Liver (tissue), 8 donors: ENCODE measurements at regions not wholly inside any gene's neighbourhood (a gene's known extent, or its start where the extent isn't known, plus 50 kb on each side); places are given as distances from the start of the nearest gene placed in this dataset.

ENCODE experiments used
- DNase-seq: peaks from one replicate; pipeline ENCODE4 v3.0.0-alpha.2; 2017; ENCODE audit warnings: low spot score
- H3K27ac ChIP-seq, 2 donors: one replicate each; pipeline ENCODE4 v1.7.0; 2013; ENCODE audit warnings: inconsistent platforms in 2 of 2, low read length in 2 of 2, control low read depth in 1 of 2, low read depth in 1 of 2, mild to moderate bottlenecking in 1 of 2
- H3K27me3 ChIP-seq, 4 donors: one replicate each; pipeline versions ENCODE4 v1.6.1 to v1.7.0; 2013; ENCODE audit warnings: low read length in 3 of 4, inconsistent platforms in 1 of 4, mild to moderate bottlenecking in 1 of 4, moderate library complexity in 1 of 4; ENCODE audit not compliant: control insufficient read depth in 4 of 4, insufficient read depth in 4 of 4
- H3K36me3 ChIP-seq, 4 donors: one replicate each; pipeline versions ENCODE4 v1.6.1 to v1.7.0; 2013; ENCODE audit warnings: low read length in 3 of 4, mild to moderate bottlenecking in 3 of 4, low read depth in 1 of 4, moderate library complexity in 1 of 4; ENCODE audit not compliant: control insufficient read depth in 4 of 4, insufficient read depth in 3 of 4
- H3K4me1 ChIP-seq, 4 donors: one replicate each; pipeline versions ENCODE4 v1.6.1 to v1.7.0; 2013; ENCODE audit warnings: low read length in 3 of 4, mild to moderate bottlenecking in 3 of 4, moderate library complexity in 1 of 4; ENCODE audit not compliant: control insufficient read depth in 4 of 4, insufficient read depth in 4 of 4
- H3K4me3 ChIP-seq, 3 donors: one replicate each; pipeline versions ENCODE4 v1.6.1 to v1.7.0; 2013; ENCODE audit warnings: low read length in 3 of 3, control low read depth in 1 of 3, low read depth in 1 of 3, mild to moderate bottlenecking in 1 of 3
- H3K9ac ChIP-seq, 2 donors: one replicate each; pipeline ENCODE4 v1.7.0; 2013; ENCODE audit warnings: low read length in 2 of 2, mild to moderate bottlenecking in 2 of 2, moderate library complexity in 2 of 2, control low read depth in 1 of 2, low read depth in 1 of 2
- H3K9me3 ChIP-seq, 4 donors: one replicate each; pipeline versions ENCODE4 v1.6.1 to v1.7.0; 2013; ENCODE audit warnings: low read length in 3 of 4; ENCODE audit not compliant: control insufficient read depth in 4 of 4
- ATF3 ChIP-seq: IDR thresholded peaks from 2 replicates; pipeline ENCODE4 v1.6.1; 2016; ENCODE audit warnings: antibody characterized with exemption
- CTCF ChIP-seq: fragments of 150-350 bp; IDR thresholded peaks from 2 replicates; pipeline ENCODE4 v1.5.1; 2017; ENCODE audit warnings: improper control_type of control experiment, low read depth, low read length; ENCODE audit not compliant: missing input control
- EGR1 ChIP-seq, 2 donors: IDR thresholded peaks; 2 replicates each; pipeline ENCODE4 v1.6.1; 2016 to 2018; ENCODE audit warnings: antibody characterized with exemption in 2 of 2, low read depth in 2 of 2
- FOXA1 ChIP-seq: IDR thresholded peaks from 2 replicates; pipeline ENCODE4 v1.6.1; 2016; ENCODE audit warnings: antibody characterized with exemption
- FOXA2 ChIP-seq: IDR thresholded peaks from 2 replicates; pipeline ENCODE4 v1.6.1; 2016; ENCODE audit warnings: antibody characterized with exemption
- GABPA ChIP-seq, 2 donors: IDR thresholded peaks in 1 of 2; conservative IDR thresholded peaks in 1 of 2; 2 replicates each; pipeline ENCODE4 v1.6.1; 2016; ENCODE audit warnings: antibody characterized with exemption in 2 of 2, mild to moderate bottlenecking in 1 of 2, moderate library complexity in 1 of 2
- HNF4A ChIP-seq, 2 donors: conservative IDR thresholded peaks; 2 replicates each; pipeline ENCODE4 v1.6.1; 2016; ENCODE audit warnings: antibody characterized with exemption in 2 of 2, mild to moderate bottlenecking in 2 of 2
- HNF4G ChIP-seq: IDR thresholded peaks from 2 replicates; pipeline ENCODE4 v1.6.1; 2016; ENCODE audit warnings: antibody characterized with exemption
- JUND ChIP-seq, 2 donors: IDR thresholded peaks; 2 replicates each; pipeline ENCODE4 v1.6.1; 2016; ENCODE audit warnings: antibody characterized with exemption in 2 of 2
- MAX ChIP-seq: IDR thresholded peaks from 2 replicates; pipeline ENCODE4 v1.6.1; 2016; ENCODE audit warnings: antibody characterized with exemption
- NR2F2 ChIP-seq: IDR thresholded peaks from 2 replicates; pipeline ENCODE4 v1.6.1; 2016; ENCODE audit warnings: antibody characterized with exemption
- RAD21 ChIP-seq, 2 donors: IDR thresholded peaks; 2 replicates each; pipeline ENCODE4 v1.6.1; 2016; ENCODE audit warnings: antibody characterized with exemption in 2 of 2, mild to moderate bottlenecking in 2 of 2
- REST ChIP-seq: IDR thresholded peaks from 2 replicates; pipeline ENCODE4 v1.6.1; 2016; ENCODE audit warnings: antibody characterized with exemption, mild to moderate bottlenecking
- RXRA ChIP-seq, 2 donors: IDR thresholded peaks; 2 replicates each; pipeline ENCODE4 v1.6.1; 2017 to 2018; ENCODE audit warnings: antibody characterized with exemption in 2 of 2, mild to moderate bottlenecking in 1 of 2
- SP1 ChIP-seq: IDR thresholded peaks from 2 replicates; pipeline ENCODE4 v1.6.1; 2018; ENCODE audit warnings: antibody characterized with exemption, mild to moderate bottlenecking
- TAF1 ChIP-seq: conservative IDR thresholded peaks from 2 replicates; pipeline ENCODE4 v1.6.1; 2016; ENCODE audit warnings: antibody characterized with exemption, mild to moderate bottlenecking
- YY1 ChIP-seq: IDR thresholded peaks from 2 replicates; pipeline ENCODE4 v1.6.1; 2016; ENCODE audit warnings: antibody characterized with exemption, mild to moderate bottlenecking
- ZBTB33 ChIP-seq: IDR thresholded peaks from 2 replicates; pipeline ENCODE4 v1.6.1; 2016; ENCODE audit warnings: antibody characterized with exemption
- WGBS: extraction: QIAGEN DNeasy Blood & Tissue Kit; methylation state at CpG from one replicate; pipeline ENCODE4 v1.1.7; 2013; 5-methylcytosine and 5-hydroxymethylcytosine counted together
- donor health status: healthy.
- donor health status: healthy.
- donor health status: healthy.
- donor health status: healthy.
- donor health status: healthy.

GRCh38 chr9:23287390-23287789 lies 538.6 kb downstream of the ELAVL2 start:
- H3K4me1 ChIP-seq = peaks cover 0 to 18% (median 6%) of the 10 kb centered on the region in 4 donors
- no peaks in the 10 kb centered on the region for H3K9me3 ChIP-seq
- no peak for DNase-seq
- H3K27me3 ChIP-seq = no peaks in the 10 kb centered on the region
- no peaks in the 10 kb centered on the region for H3K36me3 ChIP-seq
- no peak overlapping the region for H3K9ac ChIP-seq
- WGBS = 65% methylated on average over 1 of the region's 1 CpG
- H3K27ac ChIP-seq = no peak overlapping the region
- no peak overlapping the region for H3K4me3 ChIP-seq
- no peak for TF ChIP-seq HNF4A (conservative IDR thresholded peaks at IDR 0.05)

- TF ChIP-seq RAD21 (IDR thresholded peaks at IDR 0.05) = peak; percentile 31 to 35
- TF ChIP-seq JUND (IDR thresholded peaks at IDR 0.05) = peak in 1 of 2 donors; percentile 26
- peak; percentile 19 for TF ChIP-seq ATF3
- peak; percentile 55 for TF ChIP-seq HNF4G
- TF ChIP-seq EGR1 (IDR thresholded peaks at IDR 0.05; ENCODE audit: low read depth in 2 of 2) = no peak
- peak; percentile 13 for TF ChIP-seq MAX
- TF ChIP-seq FOXA2 = no peak
- TF ChIP-seq REST = no peak
- TF ChIP-seq RXRA (IDR thresholded peaks at IDR 0.05) = peak; percentile 23 to 52
- TF ChIP-seq CTCF = no peak
- TF ChIP-seq NR2F2 = no peak
- peak; percentile 46 for TF ChIP-seq YY1
- TF ChIP-seq FOXA1 = no peak
- no peak for TF ChIP-seq TAF1
- TF ChIP-seq GABPA (IDR thresholded peaks at IDR 0.05 in 1 of 2, conservative IDR thresholded peaks at IDR 0.05 in 1 of 2) = no peak
- TF ChIP-seq SP1 = peak; percentile 44
- TF ChIP-seq ZBTB33 = peak; percentile 32
- peak; percentile 81 to 86 for TF ChIP-seq HNF4A (conservative IDR thresholded peaks at IDR 0.05)
- WGBS = 18% methylated on average over 4 of the region's 4 CpGs
- H3K4me1 ChIP-seq = peaks cover 0 to 18% (median 6%) of the 10 kb centered on the region in 4 donors
- H3K27me3 ChIP-seq = no peaks in the 10 kb centered on the region
- no peaks in the 10 kb centered on the region for H3K36me3 ChIP-seq
- H3K4me3 ChIP-seq = no peak overlapping the region
- H3K9ac ChIP-seq = no peak overlapping the region
- H3K9me3 ChIP-seq = no peaks in the 10 kb centered on the region
- no peak for DNase-seq
- H3K27ac ChIP-seq = no peak overlapping the region
These were observed 537.5 kb downstream of the ELAVL2 start for GRCh38 chr9:23288545-23288944.
